WERI-Rb-1 (cell line): ENCODE measurements at regions not wholly inside any gene's neighbourhood (a gene's known extent, or its start where the extent isn't known, plus 50 kb on each side); places are given as distances from the start of the nearest gene placed in this dataset.

Experiments
- DNase-seq: peaks from one replicate; pipeline ENCODE4 v3.0.0-alpha.2; 2020
- H3K27ac ChIP-seq: fragments of 250-450 bp; sonication (Bioruptor Pico); 2 replicates; pipeline ENCODE4 v1.5.1; 2020; ENCODE audit warnings: mild to moderate bottlenecking, moderate library complexity
- H3K27me3 ChIP-seq: fragments of 250-450 bp; sonication (Bioruptor Pico); 2 replicates; pipeline ENCODE4 v1.5.1; 2021; ENCODE audit warnings: mild to moderate bottlenecking, low read depth, moderate library complexity; ENCODE audit not compliant: insufficient read depth, severe bottlenecking
- H3K36me3 ChIP-seq: fragments of 250-450 bp; sonication (Bioruptor Pico); 2 replicates; pipeline ENCODE4 v1.5.1; 2020; ENCODE audit warnings: mild to moderate bottlenecking, moderate library complexity
- H3K4me3 ChIP-seq: 2 replicates; pipeline ENCODE4 v1.5.1; 2011; ENCODE audit warnings: low read depth, mild to moderate bottlenecking, control low read depth, low read length
- H3K9me3 ChIP-seq: fragments of 250-450 bp; sonication (Bioruptor Pico); 2 replicates; pipeline ENCODE4 v1.5.1; 2021; ENCODE audit warnings: mild to moderate bottlenecking, moderate library complexity; ENCODE audit not compliant: severe bottlenecking
- TF ChIP-seq, protein P1 (sequence below): IDR thresholded peaks from 2 replicates; pipeline ENCODE4 v1.5.1; 2011; ENCODE audit warnings: low read depth, mild to moderate bottlenecking, control low read depth, inconsistent platforms, low read length

DNA sequence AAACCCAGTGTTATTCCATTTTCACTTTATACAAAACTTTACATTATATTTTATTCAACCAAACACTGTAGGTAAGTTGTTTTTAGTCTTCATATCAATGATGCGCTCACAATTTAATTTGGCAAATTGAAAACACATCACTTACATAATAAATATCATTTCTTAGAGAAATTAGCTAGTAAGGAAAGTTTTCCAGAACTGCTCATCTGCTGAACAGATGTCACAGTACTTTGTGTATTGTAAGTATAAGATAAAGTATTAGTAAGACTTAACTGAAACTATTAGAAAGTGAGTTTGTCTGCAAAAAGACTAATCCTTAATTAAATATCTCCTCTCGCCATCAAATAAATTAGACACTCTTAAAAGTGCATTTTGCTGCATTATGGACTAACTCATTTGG is 108.7 kb upstream of the PACRGL start:
- DNase-seq = no peak
- Histone ChIP-seq H3K9me3 (no peaks in the 10 kb centered on the region), H3K27ac (no peak overlapping the region), H3K36me3 (no peaks in the 10 kb centered on the region), H3K4me3 (no peak overlapping the region), H3K27me3 (no peaks in the 10 kb centered on the region)
- TF ChIP-seq, protein P1, sequence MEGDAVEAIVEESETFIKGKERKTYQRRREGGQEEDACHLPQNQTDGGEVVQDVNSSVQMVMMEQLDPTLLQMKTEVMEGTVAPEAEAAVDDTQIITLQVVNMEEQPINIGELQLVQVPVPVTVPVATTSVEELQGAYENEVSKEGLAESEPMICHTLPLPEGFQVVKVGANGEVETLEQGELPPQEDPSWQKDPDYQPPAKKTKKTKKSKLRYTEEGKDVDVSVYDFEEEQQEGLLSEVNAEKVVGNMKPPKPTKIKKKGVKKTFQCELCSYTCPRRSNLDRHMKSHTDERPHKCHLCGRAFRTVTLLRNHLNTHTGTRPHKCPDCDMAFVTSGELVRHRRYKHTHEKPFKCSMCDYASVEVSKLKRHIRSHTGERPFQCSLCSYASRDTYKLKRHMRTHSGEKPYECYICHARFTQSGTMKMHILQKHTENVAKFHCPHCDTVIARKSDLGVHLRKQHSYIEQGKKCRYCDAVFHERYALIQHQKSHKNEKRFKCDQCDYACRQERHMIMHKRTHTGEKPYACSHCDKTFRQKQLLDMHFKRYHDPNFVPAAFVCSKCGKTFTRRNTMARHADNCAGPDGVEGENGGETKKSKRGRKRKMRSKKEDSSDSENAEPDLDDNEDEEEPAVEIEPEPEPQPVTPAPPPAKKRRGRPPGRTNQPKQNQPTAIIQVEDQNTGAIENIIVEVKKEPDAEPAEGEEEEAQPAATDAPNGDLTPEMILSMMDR = no peak

DNA sequence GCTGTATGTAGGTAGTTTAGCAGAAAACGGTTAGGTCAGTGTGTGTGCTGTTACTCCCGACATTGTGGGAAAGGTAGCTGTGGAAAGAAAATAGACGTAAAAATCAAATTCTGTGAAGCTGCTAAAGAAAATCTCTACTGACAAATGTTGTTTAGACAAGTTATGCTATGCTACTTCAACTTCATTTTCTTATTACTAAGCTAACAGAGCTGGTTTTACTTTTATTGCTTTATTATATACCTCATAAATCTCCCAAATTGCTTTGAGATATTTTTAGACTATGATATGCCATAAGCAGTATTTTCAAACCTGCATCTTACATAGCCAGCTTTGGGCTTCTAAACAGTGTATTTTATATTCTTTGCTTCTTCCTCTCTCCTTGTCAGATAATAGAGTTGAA is 108.2 kb upstream of the PACRGL start:
- Histone ChIP-seq H3K27me3 (no peaks in the 10 kb centered on the region), H3K36me3 (no peaks in the 10 kb centered on the region), H3K9me3 (no peaks in the 10 kb centered on the region), H3K4me3 (no peak overlapping the region), H3K27ac (no peak overlapping the region)
- TF ChIP-seq, protein P1 = no peak
- DNase-seq = no peak

DNA sequence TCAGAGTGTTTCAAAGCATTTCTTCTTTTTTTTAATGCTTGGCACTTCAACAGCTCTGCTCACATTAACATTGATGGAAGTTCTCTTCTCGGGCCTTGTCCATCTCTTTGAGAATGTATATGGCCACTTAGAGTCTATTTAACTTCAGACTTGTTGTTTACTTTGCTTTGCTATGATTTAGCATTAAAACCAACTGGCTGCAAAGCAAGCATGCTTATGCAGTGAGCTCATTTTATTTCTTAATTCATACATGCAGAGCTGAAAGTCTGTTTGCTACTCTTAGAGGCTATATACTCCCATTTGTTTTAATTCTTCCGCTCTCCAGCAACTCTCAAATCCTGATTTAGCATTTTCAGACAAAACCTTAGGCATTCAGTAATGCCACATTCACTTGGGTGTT is 107.6 kb upstream of the PACRGL start:
- TF ChIP-seq, protein P1 = no peak
- no peak overlapping the region for H3K4me3 ChIP-seq
- no peaks in the 10 kb centered on the region for H3K9me3 ChIP-seq
- H3K27ac ChIP-seq = no peak overlapping the region
- H3K36me3 ChIP-seq = no peaks in the 10 kb centered on the region
- no peaks in the 10 kb centered on the region for H3K27me3 ChIP-seq
- no peak for DNase-seq

DNA sequence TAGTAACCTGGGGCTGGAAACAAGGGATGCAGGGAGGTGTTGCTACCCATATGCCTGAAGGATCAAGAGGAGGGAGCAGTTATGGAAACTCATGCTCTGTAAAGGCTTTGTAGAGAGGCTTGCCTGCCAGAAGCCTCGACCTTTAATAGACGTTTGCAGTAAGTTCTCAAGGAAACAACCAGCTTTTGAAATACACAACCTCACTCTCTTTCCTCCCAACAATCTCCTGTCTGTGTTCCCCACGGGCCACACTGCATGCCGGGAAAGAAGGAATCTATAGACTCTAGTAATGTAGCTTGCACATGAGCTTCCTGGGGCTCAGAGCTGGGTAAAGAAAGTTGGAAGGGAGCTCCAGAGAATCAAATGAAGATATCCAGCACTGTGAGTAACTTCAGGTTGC is 101.6 kb upstream of the PACRGL start:
- H3K27ac ChIP-seq = no peak overlapping the region
- H3K9me3 ChIP-seq = no peaks in the 10 kb centered on the region
- TF ChIP-seq, protein P1 = no peak
- no peak overlapping the region for H3K4me3 ChIP-seq
- no peaks in the 10 kb centered on the region for H3K27me3 ChIP-seq
- no peaks in the 10 kb centered on the region for H3K36me3 ChIP-seq
- DNase-seq = no peak

DNA sequence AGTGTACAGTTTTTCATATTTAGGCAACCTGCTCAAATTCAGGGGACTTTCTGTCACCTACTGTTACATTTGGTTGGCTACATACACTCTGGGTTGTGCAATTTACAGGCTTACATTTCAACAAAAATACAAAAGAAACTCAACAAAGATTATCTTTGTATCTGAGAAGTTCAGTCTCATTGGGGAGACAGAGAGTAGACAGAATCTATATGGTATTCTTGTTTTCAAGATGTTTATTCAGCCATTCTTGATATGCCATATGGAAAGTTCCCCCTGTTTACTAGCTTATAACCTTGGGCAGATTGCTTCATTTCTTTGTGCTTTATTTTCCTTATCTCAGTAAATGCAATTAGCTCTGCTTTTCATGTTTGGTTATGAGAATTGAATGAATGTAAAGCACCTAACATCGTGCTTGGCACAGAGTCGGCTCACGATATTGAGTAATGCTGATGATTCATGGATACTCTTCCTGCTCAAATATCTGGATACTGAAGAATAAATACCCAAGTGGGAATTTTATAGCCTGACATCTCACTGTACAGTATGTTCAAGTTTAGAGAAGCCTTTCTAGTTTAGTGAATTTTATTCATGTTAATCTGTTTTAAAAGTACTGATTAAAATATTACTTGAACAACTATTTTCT is 96.5 kb upstream of the PACRGL start:
- H3K36me3 ChIP-seq = no peaks in the 10 kb centered on the region
- TF ChIP-seq, protein P1 = no peak
- H3K9me3 ChIP-seq = no peaks in the 10 kb centered on the region
- H3K27me3 ChIP-seq = no peaks in the 10 kb centered on the region
- H3K27ac ChIP-seq = no peak overlapping the region
- no peak overlapping the region for H3K4me3 ChIP-seq
- no peak for DNase-seq

DNA sequence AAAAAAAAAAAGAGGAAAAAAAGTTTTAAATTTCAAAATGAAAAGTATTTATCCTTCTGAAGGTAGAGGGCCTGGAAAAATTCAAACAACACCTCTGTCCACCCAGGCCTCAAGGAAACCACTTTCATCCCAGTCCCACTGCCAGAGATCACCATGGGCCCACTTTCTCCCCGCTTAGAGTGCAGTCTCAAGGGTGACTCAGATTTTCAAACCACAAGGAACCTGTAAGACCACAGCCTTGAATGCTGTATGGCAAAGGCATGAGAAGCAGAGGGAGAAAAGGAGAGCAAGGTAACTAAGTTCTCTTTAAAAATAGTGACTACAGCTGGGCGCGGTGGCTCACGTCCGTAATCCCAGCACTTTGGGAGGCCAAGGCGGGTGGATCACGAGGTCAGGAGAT is 87.9 kb upstream of the PACRGL start:
- Histone ChIP-seq H3K27me3 (no peaks in the 10 kb centered on the region), H3K9me3 (no peaks in the 10 kb centered on the region), H3K27ac (no peak overlapping the region), H3K4me3 (no peak overlapping the region), H3K36me3 (no peaks in the 10 kb centered on the region)
- DNase-seq = no peak
- TF ChIP-seq, protein P1 = no peak
